ENCODE measurements at regions not wholly inside any gene's neighbourhood (a gene's known extent, or its start where the extent isn't known, plus 50 kb on each side); places are given as distances from the start of the nearest gene placed in this dataset.

- no peak for TF ChIP-seq JUND (IDR thresholded peaks at IDR 0.05)
- no peak for TF ChIP-seq CTCF (IDR thresholded peaks at IDR 0.05; ENCODE audit: low read depth, low read length, missing input control)
- no peak for TF ChIP-seq MAX (IDR thresholded peaks at IDR 0.05)
- no peak for TF ChIP-seq RXRA (IDR thresholded peaks at IDR 0.05)
These were observed 126.5 kb downstream of the VPREB1 start (continued) for GRCh38 chr22:22371031-22371541.

- H3K4me1 ChIP-seq (ENCODE audit: control insufficient read depth in 4 of 4, insufficient read depth in 4 of 4, low read length in 3 of 4) = no peaks in the 10 kb centered on the region
- no peak for DNase-seq (ENCODE audit: low spot score)
- H3K27ac ChIP-seq (ENCODE audit: low read depth in 1 of 2, low read length in 2 of 2) = no peak overlapping the region
- 85% methylated on average over 6 of the region's 6 CpGs for WGBS
- no peak overlapping the region for H3K4me3 ChIP-seq (ENCODE audit: low read depth in 1 of 3, low read length in 3 of 3)
- TF ChIP-seq RAD21 (IDR thresholded peaks at IDR 0.05) (no peak), FOXA2 (IDR thresholded peaks at IDR 0.05) (no peak), GABPA (IDR thresholded peaks at IDR 0.05 in 1 of 2, conservative IDR thresholded peaks at IDR 0.05 in 1 of 2) (no peak), ZBTB33 (IDR thresholded peaks at IDR 0.05) (no peak), HNF4G (IDR thresholded peaks at IDR 0.05) (no peak), TAF1 (conservative IDR thresholded peaks at IDR 0.05) (no peak), EGR1 (IDR thresholded peaks at IDR 0.05; ENCODE audit: low read depth in 2 of 2) (no peak)
- H3K27me3 ChIP-seq (ENCODE audit: control insufficient read depth in 4 of 4, insufficient read depth in 4 of 4, low read length in 3 of 4) = peaks cover 0 to 7% (median 0%) of the 10 kb centered on the region in 4 donors
- no peak overlapping the region for H3K9ac ChIP-seq (ENCODE audit: low read depth in 1 of 2, low read length in 2 of 2)
- no peaks in the 10 kb centered on the region for H3K36me3 ChIP-seq (ENCODE audit: control insufficient read depth in 4 of 4, insufficient read depth in 3 of 4, low read depth in 1 of 4, low read length in 3 of 4)
- H3K9me3 ChIP-seq (ENCODE audit: control insufficient read depth in 4 of 4, low read length in 3 of 4) = no peaks in the 10 kb centered on the region
These were observed 127.5 kb downstream of the VPREB1 start for GRCh38 chr22:22372086-22372485.

GRCh38 chr22:22374163-22374562 lies 129.6 kb downstream of the VPREB1 start:
- H3K4me1 ChIP-seq (ENCODE audit: control insufficient read depth in 4 of 4, insufficient read depth in 4 of 4, low read length in 3 of 4) = no peaks in the 10 kb centered on the region
- H3K9me3 ChIP-seq (ENCODE audit: control insufficient read depth in 4 of 4, low read length in 3 of 4) = no peaks in the 10 kb centered on the region
- H3K9ac ChIP-seq (ENCODE audit: low read depth in 1 of 2, low read length in 2 of 2) = no peak overlapping the region
- H3K4me3 ChIP-seq (ENCODE audit: low read depth in 1 of 3, low read length in 3 of 3) = no peak overlapping the region
- H3K27me3 ChIP-seq (ENCODE audit: control insufficient read depth in 4 of 4, insufficient read depth in 4 of 4, low read length in 3 of 4) = peaks cover 0 to 10% (median 0%) of the 10 kb centered on the region in 4 donors
- DNase-seq (ENCODE audit: low spot score) = no peak
- no peaks in the 10 kb centered on the region for H3K36me3 ChIP-seq (ENCODE audit: control insufficient read depth in 4 of 4, insufficient read depth in 3 of 4, low read depth in 1 of 4, low read length in 3 of 4)
- TF ChIP-seq YY1 (IDR thresholded peaks at IDR 0.05) = no peak
- no peak for TF ChIP-seq FOXA2 (IDR thresholded peaks at IDR 0.05)
- TF ChIP-seq HNF4A (conservative IDR thresholded peaks at IDR 0.05) = no peak
- no peak for TF ChIP-seq EGR1 (IDR thresholded peaks at IDR 0.05; ENCODE audit: low read depth in 2 of 2)
- no peak for TF ChIP-seq JUND (IDR thresholded peaks at IDR 0.05)
- no peak for TF ChIP-seq RAD21 (IDR thresholded peaks at IDR 0.05)
- TF ChIP-seq GABPA (IDR thresholded peaks at IDR 0.05 in 1 of 2, conservative IDR thresholded peaks at IDR 0.05 in 1 of 2) = no peak
- TF ChIP-seq REST (IDR thresholded peaks at IDR 0.05) = no peak
- TF ChIP-seq ZBTB33 (IDR thresholded peaks at IDR 0.05) = no peak
- no peak for TF ChIP-seq SP1 (IDR thresholded peaks at IDR 0.05)
- no peak for TF ChIP-seq NR2F2 (IDR thresholded peaks at IDR 0.05)
- no peak for TF ChIP-seq HNF4G (IDR thresholded peaks at IDR 0.05)
- TF ChIP-seq TAF1 (conservative IDR thresholded peaks at IDR 0.05) = no peak
- no peak for TF ChIP-seq MAX (IDR thresholded peaks at IDR 0.05)
- no peak overlapping the region for H3K27ac ChIP-seq (ENCODE audit: low read depth in 1 of 2, low read length in 2 of 2)
- 48% methylated on average over 2 of the region's 2 CpGs for WGBS
